Activated CD8-positive, alpha-beta memory T cell treated with anti-CD3 and anti-CD28 coated beads, Interleukin-2, amount 10 ng/mL, durations not matched to agents 7 days and 5 days (primary cell): ENCODE measurements at regions not wholly inside any gene's neighbourhood (a gene's known extent, or its start where the extent isn't known, plus 50 kb on each side); places are given as distances from the start of the nearest gene placed in this dataset. TPM values are rescaled to one million over a fixed set of nuclear protein-coding genes. Genes with fewer than 3 reads are reported as not detected.

ENCODE experiments used
- microRNA-seq: library from miRNA; unstranded; fragments of <30 nt; microRNA quantifications from one replicate; pipeline ENCODE4 v1.2.0, GENCODE V29; 2022

Small RNAs in the stretch of these regions (microRNA-seq; reads per million reads assigned to microRNA genes)
- gene MIR3664 = not detected
